Islet of Langerhans (tissue), 1 donor: ENCODE measurements at regions not wholly inside any gene's neighbourhood (a gene's known extent, or its start where the extent isn't known, plus 50 kb on each side); places are given as distances from the start of the nearest gene placed in this dataset.
"Not testable (repeated sequence)": the region's sequence is repeated elsewhere in the genome, so short reads cannot be mapped to it uniquely, and the experiment has no call there.

Experiments used
- FAIRE-seq: peaks from one replicate; lab custom pipeline; 2011; peaks lifted over from hg19 to GRCh38; lab: Jason Lieb, UNC

DNA sequence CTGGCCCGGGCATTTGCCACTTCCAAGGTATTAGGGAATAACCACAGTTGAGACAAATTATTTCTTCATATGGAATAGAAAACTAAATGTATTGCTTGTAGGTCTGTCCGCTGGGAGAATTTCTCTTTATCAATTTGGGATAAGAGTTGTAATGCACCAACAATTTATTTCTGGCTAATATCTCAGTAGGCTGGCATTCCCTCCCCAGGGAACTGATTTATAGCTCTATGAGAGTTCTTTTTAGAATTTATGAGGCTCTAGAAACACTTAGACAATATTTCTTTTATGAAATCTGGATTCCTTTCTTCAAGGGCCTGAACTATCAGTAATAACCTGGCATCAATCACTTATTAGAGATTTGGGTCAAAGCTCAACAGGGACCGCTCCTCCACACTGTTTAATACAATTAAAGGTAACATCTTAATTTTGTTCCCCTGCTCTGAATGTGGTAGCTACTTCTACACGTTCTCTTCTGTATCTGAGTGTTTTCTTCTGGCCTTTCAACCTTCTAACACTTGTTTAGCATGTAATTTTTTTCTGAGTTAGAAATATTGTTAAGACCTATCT is 857.4 kb upstream of the PRR20A start:
- no peak for FAIRE-seq

DNA sequence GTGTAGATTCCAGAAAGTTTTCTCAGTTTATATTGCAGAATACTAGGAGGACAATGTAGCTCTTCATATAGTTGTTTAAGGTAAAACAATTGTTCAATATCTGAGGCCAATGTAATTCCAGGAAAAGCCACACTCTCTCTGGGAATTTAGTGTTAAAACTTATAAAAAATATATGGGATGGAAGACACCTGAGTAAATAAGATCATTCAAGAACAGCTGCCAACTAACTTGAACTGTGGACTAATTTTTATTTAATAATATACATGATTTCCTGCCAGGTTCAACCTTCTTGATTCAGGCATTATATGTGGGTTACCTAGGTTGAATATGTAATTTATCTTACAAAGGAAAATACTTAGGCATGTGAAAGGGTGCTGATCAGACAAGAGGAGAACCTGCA is 841.1 kb upstream of the PRR20A start:
- no peak for FAIRE-seq

DNA sequence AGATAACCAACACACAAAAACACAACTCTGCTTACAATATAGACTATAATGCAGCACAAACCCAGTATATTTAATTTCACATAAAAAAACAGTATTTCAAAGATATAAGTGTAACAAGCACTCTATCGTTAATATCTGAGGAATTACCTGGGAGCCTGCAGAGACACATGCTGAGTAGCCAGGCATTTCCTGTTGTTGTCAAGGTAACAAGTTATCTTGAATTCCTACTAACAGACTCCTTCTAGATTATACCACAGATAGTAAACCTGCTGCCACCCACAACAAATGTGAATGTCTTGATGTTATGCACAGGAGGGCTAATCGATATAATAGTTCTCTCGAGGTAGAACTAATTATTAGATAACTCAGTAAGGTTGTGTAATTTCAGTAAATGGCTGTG is 826.0 kb upstream of the PRR20A start:
- no peak for FAIRE-seq

DNA sequence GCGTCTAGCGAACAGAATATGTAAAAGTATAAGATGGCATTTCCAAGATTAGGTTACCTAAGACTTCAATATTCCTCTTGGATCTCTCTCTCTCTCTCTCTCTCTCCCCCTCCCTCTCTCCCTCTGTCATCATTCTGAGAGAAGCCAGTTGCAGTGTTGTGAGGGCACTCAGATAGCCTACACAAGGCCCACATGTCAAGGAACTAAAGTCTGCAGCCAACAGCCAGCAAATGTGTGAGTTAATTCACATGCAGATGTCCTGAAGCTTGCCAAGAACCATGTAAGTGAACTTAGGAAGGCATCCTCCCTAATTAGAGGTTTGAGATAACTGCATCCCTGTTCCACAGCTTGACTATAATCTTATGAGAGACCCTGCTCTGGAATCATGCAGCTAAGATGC is 822.9 kb upstream of the PRR20A start:
- no peak for FAIRE-seq

DNA sequence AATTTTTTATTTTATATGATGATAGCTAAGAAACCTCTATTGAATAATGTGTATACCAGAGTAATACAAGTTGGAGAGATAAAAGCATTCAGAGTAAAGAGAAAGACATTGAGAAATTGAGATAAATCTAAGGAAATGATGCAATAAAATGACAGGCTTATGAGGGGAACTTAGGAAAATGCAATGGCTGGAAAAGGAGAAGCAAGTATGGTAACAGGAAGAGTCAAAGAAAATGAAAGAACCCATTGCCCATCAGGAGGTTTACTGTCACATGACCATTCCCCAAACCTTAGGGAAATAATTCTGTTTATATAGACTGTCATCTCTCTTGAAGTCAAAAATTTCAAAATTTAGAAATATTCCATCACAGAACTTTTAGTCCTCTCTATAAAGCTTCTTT is 808.0 kb upstream of the PRR20A start:
- no peak for FAIRE-seq

DNA sequence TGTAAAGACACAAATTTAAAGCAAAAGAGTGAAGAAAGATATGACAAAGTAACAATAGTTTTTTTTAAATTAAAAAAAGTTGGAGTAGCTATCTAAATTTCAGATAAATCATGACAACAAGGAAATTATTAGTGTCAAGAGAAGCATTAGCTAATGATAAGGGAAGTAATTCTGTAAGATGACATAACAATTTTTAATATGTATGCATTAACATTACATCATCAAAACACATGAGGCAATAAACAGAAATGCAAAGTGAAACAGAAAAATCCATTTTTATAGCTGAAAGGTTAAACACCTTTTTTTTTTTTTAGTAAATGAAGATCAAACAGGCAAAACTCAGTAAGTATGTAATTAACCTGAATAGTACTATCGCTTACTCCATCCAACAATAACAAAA is 804.9 kb upstream of the PRR20A start:
- no peak for FAIRE-seq

DNA sequence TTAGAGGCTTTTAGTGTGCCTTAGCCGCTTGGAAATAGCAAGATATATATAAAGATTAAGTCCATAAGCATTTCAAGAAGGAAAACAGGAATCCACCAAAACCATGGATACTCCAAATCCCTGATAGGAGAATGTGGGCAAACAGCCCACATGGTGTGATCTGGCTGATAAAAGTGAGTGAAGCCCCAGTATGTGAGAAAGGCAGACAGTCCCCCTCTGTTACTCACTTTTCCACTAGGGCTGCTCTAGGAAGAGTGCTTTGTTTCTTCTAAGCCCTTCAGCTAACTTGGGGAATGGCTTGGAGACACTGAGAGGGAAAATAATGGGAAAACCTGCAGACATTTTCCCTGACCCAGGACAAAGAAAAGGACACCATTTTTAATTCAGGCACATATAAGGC is 802.3 kb upstream of the PRR20A start:
- no peak for FAIRE-seq

DNA sequence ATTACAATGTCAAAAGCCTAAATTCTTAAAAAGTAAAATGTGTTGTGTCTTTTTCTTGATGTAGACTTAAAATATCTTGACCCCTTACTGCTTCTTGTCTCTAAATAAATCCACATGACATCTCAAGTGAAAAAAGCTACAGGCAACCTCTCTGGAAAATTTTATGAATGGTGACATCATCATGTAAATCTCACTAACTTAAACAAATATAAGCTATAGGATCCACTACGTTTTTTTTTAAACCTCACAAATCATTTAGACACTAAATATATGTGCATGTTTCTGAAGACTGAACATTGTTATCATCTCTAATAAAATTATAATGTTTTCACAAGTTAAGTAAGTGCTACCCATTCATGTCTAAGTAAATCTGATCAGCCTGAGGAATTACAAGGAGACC is 793.7 kb upstream of the PRR20A start:
- FAIRE-seq, result no peak

DNA sequence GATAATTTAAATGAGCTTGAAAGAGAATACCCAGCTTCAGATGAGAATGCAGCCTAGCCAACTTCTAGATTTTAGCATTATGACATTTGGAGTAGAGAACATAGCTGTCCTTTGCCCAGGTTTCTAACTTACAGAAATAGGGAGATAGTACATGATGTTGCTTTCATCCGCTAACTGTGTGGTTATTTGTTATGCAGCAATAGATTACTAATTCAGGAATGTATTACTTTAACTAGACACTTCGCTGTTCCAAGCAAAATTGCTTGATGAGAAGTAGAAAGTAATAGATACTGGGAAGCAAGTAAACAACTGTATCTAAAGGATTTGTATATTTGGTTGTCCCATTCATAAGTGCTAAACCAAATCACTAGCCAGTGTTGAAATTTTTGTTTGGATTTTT is 790.9 kb upstream of the PRR20A start:
- no peak for FAIRE-seq

DNA sequence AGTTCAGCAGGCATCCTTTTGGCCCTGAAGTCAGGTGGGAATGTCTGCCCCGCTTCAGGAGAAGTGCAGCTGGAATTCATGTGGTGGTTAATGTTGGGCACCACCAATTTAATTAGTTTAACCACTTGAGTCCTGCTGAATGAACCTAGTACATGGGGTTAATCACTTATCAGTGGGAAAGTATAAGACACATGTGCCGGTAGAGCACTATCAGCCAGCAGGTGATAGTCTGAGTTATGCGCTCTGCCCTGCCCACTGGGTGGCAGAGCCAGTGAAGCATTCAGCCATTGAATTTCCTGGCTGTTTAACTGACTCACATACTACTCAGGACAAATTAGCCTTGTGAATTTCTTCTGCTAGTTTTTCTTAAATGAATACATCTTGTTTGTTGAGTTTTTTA is 789.7 kb upstream of the PRR20A start:
- FAIRE-seq, result no peak

DNA sequence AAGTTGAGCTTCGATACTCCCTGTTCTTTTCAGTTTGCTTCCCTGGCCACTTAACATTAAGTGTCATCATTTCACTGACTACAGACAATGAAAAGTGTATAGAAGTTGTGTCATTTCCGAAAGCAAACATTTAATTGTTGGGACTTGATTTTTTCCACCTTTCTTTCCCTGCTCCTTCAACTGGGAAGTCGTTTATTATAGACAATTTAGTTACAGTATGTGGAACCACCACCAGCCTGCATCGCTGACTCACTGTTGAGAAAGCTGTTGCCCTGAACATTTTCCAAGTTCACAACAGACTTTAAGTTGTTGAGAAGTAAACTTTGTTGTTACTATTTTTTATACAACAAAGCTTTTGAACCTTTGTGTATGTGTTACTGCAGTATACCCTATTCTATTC is 788.4 kb upstream of the PRR20A start:
- FAIRE-seq, result no peak

DNA sequence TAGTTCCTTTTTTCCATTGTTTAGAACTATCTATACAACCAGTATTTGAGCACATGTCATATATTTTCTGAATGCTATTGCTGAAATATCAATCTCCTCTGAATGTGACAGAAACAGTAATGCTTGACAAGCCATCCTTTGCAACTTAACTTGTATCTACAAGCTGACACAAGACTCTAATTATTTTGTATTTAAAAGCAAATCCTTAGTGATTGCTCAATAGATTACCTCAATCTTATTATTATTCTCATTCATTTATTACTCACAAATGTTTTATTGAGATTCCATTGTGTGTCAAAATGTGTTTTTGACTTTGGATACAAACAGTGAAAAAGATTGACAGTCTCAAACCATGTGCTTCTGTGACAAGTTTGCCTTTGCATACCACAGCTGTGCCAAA is 787.8 kb upstream of the PRR20A start:
- FAIRE-seq, result no peak

DNA sequence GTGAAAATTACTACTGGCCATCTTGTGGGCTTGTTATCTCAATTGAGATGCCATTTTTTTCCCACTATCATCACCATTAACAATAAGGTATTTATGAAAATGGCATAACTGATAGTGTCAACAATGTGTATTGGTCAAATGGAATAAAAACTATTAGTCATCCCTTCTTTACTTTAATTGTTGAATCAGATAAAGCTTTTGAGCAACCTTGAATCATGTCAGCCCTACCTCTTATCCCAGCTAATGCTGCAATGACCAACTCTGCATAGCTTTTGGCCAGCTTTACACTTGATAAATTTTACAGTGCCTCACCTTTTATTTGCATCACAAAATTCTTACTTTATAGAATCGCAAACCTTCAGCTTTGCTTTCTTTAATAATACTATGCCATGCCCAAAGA is 784.0 kb upstream of the PRR20A start:
- no peak for FAIRE-seq

DNA sequence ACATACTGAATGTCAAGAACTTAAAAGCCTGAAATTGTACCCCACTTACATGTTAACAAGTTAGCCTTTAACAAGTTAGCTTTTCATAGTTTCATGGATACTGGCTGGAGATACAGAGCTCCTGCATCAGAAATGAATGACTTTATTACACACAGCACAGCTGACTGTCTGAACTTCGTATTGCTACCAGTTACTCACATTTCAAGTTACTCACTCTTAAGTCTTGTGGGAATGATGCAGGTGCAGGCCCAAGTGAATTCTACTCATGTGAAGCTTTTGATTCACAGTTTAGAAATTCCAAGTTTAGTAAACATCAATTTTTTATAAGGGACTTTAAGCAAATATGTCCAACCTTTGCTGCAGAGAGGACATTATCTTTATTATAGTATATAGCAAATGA is 762.2 kb upstream of the PRR20A start:
- FAIRE-seq, result no peak

DNA sequence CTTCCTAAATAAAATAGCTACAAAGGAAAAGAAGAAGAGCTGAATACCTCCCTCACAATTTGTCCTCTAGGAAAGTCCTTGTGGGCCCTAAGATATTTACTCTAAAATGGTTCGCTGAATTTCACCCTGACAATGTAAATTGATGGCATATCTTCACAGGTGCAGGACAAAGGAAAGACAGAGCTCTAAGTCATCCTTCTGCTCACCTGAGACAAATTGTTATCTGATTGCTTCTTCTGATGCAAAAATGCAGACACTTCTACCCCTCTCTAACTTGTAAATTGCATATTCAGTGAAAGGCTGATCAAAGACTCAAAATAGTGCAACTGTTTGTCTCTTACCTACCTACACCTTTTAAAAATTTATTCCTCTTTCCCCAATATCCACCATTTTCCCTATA is 747.2 kb upstream of the PRR20A start:
- no peak for FAIRE-seq

DNA sequence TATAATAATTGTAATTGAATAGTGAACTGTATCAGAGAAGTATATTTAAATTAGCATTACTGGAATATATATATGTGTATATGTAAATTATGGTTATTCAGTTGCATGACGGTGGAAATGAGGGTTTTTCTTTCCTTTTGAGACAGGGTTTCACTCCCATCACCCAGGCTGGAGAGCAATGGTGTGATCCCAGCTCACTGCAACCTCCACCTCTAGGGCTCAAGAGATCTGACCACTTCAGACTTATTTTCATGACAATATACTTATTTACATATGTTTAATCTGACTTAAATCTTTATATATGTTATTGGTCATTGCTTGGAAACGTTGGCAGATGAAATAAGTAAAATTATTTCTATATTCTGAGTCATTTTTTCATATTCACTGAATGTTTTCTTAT is 744.4 kb upstream of the PRR20A start:
- FAIRE-seq, result no peak

DNA sequence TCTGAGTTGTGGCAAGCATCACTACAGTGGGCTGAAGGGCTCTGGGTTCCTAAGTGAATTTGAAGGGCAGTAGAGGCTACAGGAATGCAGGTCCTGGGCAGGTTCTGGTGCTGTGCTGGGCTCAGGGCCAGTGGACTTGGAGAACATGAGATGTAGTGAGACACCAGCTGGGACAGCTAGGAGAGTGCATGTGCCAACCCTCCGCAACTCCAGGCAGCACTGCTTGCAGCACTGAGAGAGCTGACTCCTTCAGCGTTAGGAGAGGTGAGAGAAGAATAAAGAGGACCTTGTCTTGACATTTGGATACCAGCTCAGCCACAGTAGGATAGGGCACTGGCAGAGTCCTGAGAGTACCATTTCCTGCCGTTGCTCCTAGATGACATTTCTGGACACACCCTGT is 739.9 kb upstream of the PRR20A start:
- no peak for FAIRE-seq

DNA sequence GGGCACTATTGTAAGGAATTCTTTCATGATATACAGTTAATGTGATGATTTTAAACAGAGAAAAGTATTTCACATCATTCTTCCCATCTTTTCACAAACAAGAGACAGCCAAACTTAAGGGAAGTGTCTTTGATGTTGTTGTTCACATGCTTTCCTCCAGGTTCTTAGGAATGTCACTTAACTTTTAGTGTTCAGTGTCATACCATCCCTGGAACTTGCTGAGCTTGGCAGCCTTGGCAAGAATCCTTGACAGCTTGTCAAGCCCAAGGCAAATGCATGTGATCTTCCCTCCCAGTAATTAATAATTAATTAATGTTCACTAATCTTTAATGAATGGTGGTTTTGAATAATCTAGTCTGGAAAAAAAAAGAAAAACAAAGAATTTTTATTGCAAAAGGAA is 727.9 kb upstream of the PRR20A start:
- FAIRE-seq, result no peak

DNA sequence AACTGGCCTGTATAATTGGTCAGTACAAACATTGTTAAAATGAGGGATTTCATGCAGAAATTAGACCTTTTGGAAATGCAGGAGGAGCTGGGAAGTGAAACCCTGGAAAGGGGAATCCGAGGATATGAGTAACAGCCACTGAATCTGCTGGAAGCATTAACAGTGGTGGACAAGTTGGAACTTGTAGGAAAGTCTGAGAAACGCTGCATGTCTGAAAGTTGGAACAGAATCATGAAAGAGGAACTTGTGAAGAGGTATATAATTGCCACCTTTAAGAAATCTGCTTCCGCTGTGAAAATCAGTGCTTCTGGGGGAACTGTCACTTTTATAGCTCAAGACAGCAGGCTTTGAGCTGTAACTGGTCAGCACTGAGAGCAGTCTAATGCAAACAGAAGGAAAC is 716.5 kb upstream of the PRR20A start:
- FAIRE-seq, result no peak

DNA sequence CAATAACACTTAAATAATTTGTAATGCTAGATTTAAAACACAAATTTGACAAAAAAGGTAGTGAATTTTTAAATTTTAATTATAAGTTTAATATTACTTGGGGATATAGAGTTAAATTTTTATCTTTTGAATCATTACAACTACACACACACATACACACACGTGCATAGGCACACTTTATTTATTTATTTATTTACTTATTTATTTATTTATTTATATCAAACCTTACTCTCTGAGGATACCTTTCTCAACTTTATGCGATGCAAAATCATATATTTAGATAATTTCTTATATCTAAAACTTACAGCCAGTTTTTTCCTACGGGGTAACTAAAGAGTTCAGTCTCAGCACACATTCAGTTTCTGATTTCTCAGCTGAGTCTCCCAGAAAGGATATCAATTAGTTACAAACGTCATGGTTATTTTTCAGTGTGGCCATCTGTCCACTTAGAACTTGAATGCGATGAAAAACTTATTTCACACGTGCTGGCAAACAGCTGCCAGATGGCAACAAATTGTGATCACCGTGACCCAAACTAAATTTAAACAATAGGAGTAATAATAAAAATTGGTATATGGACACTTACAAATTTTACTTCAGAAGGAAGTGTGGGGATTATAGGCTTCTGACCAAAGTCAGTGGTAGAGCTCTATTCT is 683.1 kb upstream of the PRR20A start:
- no peak for FAIRE-seq

DNA sequence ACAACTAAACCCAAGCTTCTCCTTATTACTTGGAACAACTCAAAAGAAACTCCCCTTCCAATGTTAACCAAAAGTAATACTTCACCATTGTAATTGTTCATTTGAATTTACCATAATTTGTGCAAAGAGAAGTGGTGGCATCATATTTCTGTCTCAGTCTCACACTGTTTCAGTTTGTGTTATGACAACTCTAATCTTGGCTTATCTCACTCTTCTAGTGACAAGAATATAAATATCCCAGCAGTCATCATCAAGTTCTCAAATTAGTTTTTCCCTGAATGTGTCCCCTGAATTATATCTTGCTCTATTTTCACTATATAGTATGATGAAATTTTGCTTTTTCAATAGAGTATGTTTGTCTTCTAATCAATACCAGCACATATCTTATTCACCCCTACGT is 681.4 kb upstream of the PRR20A start:
- FAIRE-seq, result no peak

DNA sequence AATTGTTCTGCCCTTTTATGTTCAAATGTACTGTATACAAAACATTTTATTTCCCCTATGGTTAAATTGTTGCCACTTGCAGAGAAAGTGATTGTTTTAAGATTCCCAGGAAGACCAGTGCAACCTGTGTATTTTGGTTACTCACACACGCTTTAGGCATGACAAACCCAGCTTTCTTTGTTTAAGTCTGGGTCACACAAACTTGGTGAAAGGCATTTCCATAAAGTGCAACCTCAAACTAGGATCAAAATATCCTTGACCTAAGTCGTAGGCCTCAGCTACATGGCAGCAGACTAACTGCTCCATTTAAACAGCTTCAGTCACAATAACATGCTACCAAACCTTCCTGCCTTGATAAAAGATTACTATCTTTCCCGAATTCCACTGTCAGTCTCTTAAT is 639.0 kb upstream of the PRR20A start:
- no peak for FAIRE-seq

DNA sequence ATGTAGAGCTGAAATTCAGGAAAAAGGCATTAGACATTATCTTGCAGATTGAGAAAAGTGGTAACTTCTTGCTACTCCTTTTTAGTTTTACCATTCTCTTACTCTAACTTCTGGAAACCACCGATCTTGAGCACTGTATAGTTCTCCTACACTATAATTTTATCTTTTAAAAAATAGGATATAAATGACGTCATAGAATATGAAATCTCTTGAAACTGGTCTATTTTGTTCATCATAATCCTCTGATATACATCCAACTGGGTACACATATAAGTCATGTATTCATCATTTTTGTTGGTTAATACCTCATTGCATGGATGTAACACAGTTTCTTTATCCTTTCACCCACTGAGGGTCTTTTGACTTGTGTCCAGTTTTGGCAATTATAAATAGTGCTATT is 629.9 kb upstream of the PRR20A start:
- FAIRE-seq, result no peak

DNA sequence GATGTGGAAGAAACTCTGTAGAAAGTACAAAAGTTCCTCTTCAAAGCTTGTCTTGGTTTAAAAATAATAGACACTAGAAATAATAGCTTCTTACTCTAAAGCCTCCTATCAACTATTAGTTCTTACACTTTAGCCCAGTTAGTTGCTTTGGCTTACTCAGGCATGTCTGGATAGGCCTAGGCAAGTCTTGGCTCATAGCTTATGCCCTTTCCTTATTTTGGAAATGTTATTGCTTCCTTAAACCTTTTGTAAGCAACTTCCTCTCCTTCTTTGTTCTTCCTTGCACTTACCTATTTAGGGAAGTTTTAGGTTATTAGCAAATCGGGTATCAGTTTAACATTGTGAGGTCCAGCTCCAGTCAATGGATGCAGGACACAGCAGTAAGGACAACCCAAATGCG is 628.4 kb upstream of the PRR20A start:
- not testable (repeated sequence) for FAIRE-seq

DNA sequence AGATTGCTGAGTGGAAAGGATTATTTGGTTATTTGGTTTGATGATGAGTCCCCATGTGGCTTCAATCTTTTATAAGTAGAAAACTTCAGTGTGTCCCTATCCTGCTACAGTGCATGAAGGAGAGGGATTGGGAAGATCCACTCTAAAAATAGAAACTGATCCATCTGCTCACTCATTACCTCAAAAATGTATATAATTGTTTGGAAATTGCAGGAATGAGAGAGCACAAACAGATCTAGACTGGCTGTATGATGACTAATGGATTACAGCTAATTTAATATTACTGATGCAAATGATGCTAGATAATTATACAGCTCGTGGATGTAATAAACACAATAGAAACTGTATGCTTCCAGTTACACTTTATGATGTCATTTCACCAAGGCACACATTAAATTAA is 625.3 kb upstream of the PRR20A start:
- FAIRE-seq, result no peak
